Liver (tissue), 7 donors: ENCODE measurements at regions not wholly inside any gene's neighbourhood (a gene's known extent, or its start where the extent isn't known, plus 50 kb on each side); places are given as distances from the start of the nearest gene placed in this dataset.

ENCODE experiments used
- DNase-seq: peaks from one replicate; pipeline ENCODE4 v3.0.0-alpha.2; 2017; ENCODE audit warnings: low spot score
- H3K27ac ChIP-seq, 2 donors: one replicate each; pipeline ENCODE4 v1.7.0; 2013; ENCODE audit warnings: inconsistent platforms in 2 of 2, low read length in 2 of 2, control low read depth in 1 of 2, low read depth in 1 of 2, mild to moderate bottlenecking in 1 of 2
- H3K27me3 ChIP-seq, 4 donors: one replicate each; pipeline versions ENCODE4 v1.6.1 to v1.7.0; 2013; ENCODE audit warnings: low read length in 3 of 4, inconsistent platforms in 1 of 4, mild to moderate bottlenecking in 1 of 4, moderate library complexity in 1 of 4; ENCODE audit not compliant: control insufficient read depth in 4 of 4, insufficient read depth in 4 of 4
- H3K36me3 ChIP-seq, 4 donors: one replicate each; pipeline versions ENCODE4 v1.6.1 to v1.7.0; 2013; ENCODE audit warnings: low read length in 3 of 4, mild to moderate bottlenecking in 3 of 4, low read depth in 1 of 4, moderate library complexity in 1 of 4; ENCODE audit not compliant: control insufficient read depth in 4 of 4, insufficient read depth in 3 of 4
- H3K4me1 ChIP-seq, 4 donors: one replicate each; pipeline versions ENCODE4 v1.6.1 to v1.7.0; 2013; ENCODE audit warnings: low read length in 3 of 4, mild to moderate bottlenecking in 3 of 4, moderate library complexity in 1 of 4; ENCODE audit not compliant: control insufficient read depth in 4 of 4, insufficient read depth in 4 of 4
- H3K4me3 ChIP-seq, 3 donors: one replicate each; pipeline versions ENCODE4 v1.6.1 to v1.7.0; 2013; ENCODE audit warnings: low read length in 3 of 3, control low read depth in 1 of 3, low read depth in 1 of 3, mild to moderate bottlenecking in 1 of 3
- H3K9ac ChIP-seq, 2 donors: one replicate each; pipeline ENCODE4 v1.7.0; 2013; ENCODE audit warnings: low read length in 2 of 2, mild to moderate bottlenecking in 2 of 2, moderate library complexity in 2 of 2, control low read depth in 1 of 2, low read depth in 1 of 2
- H3K9me3 ChIP-seq, 4 donors: one replicate each; pipeline versions ENCODE4 v1.6.1 to v1.7.0; 2013; ENCODE audit warnings: low read length in 3 of 4; ENCODE audit not compliant: control insufficient read depth in 4 of 4
- FOXA1 ChIP-seq: IDR thresholded peaks from 2 replicates; pipeline ENCODE4 v1.6.1; 2016; ENCODE audit warnings: antibody characterized with exemption
- FOXA2 ChIP-seq: IDR thresholded peaks from 2 replicates; pipeline ENCODE4 v1.6.1; 2016; ENCODE audit warnings: antibody characterized with exemption
- GABPA ChIP-seq, 2 donors: IDR thresholded peaks in 1 of 2; conservative IDR thresholded peaks in 1 of 2; 2 replicates each; pipeline ENCODE4 v1.6.1; 2016; ENCODE audit warnings: antibody characterized with exemption in 2 of 2, mild to moderate bottlenecking in 1 of 2, moderate library complexity in 1 of 2
- HNF4A ChIP-seq, 2 donors: conservative IDR thresholded peaks; 2 replicates each; pipeline ENCODE4 v1.6.1; 2016; ENCODE audit warnings: antibody characterized with exemption in 2 of 2, mild to moderate bottlenecking in 2 of 2
- HNF4G ChIP-seq: IDR thresholded peaks from 2 replicates; pipeline ENCODE4 v1.6.1; 2016; ENCODE audit warnings: antibody characterized with exemption
- JUND ChIP-seq, 2 donors: IDR thresholded peaks; 2 replicates each; pipeline ENCODE4 v1.6.1; 2016; ENCODE audit warnings: antibody characterized with exemption in 2 of 2
- NR2F2 ChIP-seq: IDR thresholded peaks from 2 replicates; pipeline ENCODE4 v1.6.1; 2016; ENCODE audit warnings: antibody characterized with exemption
- RAD21 ChIP-seq, 2 donors: IDR thresholded peaks; 2 replicates each; pipeline ENCODE4 v1.6.1; 2016; ENCODE audit warnings: antibody characterized with exemption in 2 of 2, mild to moderate bottlenecking in 2 of 2
- RXRA ChIP-seq, 2 donors: IDR thresholded peaks; 2 replicates each; pipeline ENCODE4 v1.6.1; 2017 to 2018; ENCODE audit warnings: antibody characterized with exemption in 2 of 2, mild to moderate bottlenecking in 1 of 2
- SP1 ChIP-seq: IDR thresholded peaks from 2 replicates; pipeline ENCODE4 v1.6.1; 2018; ENCODE audit warnings: antibody characterized with exemption, mild to moderate bottlenecking
- TAF1 ChIP-seq: conservative IDR thresholded peaks from 2 replicates; pipeline ENCODE4 v1.6.1; 2016; ENCODE audit warnings: antibody characterized with exemption, mild to moderate bottlenecking
- ZBTB33 ChIP-seq: IDR thresholded peaks from 2 replicates; pipeline ENCODE4 v1.6.1; 2016; ENCODE audit warnings: antibody characterized with exemption
- WGBS: extraction: QIAGEN DNeasy Blood & Tissue Kit; methylation state at CpG from one replicate; pipeline ENCODE4 v1.1.7; 2013; 5-methylcytosine and 5-hydroxymethylcytosine counted together
- TF ChIP-seq, protein P1 (sequence below): IDR thresholded peaks from 2 replicates; pipeline ENCODE4 v1.6.1; 2016; ENCODE audit warnings: antibody characterized with exemption
- TF ChIP-seq, protein P2 (sequence below): IDR thresholded peaks from 2 replicates; pipeline ENCODE4 v1.6.1; 2016; ENCODE audit warnings: antibody characterized with exemption, mild to moderate bottlenecking
- TF ChIP-seq, protein P3 (sequence below): IDR thresholded peaks from 2 replicates; pipeline ENCODE4 v1.6.1; 2016; ENCODE audit warnings: antibody characterized with exemption
- donor health status: healthy.
- donor health status: healthy.
- donor health status: healthy.
- donor health status: healthy.

- H3K9ac ChIP-seq = no peak overlapping the region
- no peak for DNase-seq
- no peaks in the 10 kb centered on the region for H3K36me3 ChIP-seq
- 64% methylated on average over 1 of the region's 1 CpG for WGBS
- no peaks in the 10 kb centered on the region for H3K27me3 ChIP-seq
- H3K4me3 ChIP-seq = no peak overlapping the region
- H3K27ac ChIP-seq = no peak overlapping the region
- H3K4me1 ChIP-seq = no peaks in the 10 kb centered on the region
- no peak for TF ChIP-seq FOXA2
- H3K9me3 ChIP-seq = peaks cover 0 to 4% (median 0%) of the 10 kb centered on the region in 4 donors
These were observed 361.1 kb upstream of the SLITRK1 start for GRCh38 chr13:84243340-84243739.

- H3K4me1 ChIP-seq = no peaks in the 10 kb centered on the region
- H3K4me3 ChIP-seq = no peak overlapping the region
- no peak for DNase-seq
- peaks cover 0 to 4% (median 0%) of the 10 kb centered on the region in 4 donors for H3K9me3 ChIP-seq
- H3K9ac ChIP-seq = no peak overlapping the region
- TF ChIP-seq, protein P1, sequence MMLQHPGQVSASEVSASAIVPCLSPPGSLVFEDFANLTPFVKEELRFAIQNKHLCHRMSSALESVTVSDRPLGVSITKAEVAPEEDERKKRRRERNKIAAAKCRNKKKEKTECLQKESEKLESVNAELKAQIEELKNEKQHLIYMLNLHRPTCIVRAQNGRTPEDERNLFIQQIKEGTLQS = no peak
- TF ChIP-seq, protein P2, sequence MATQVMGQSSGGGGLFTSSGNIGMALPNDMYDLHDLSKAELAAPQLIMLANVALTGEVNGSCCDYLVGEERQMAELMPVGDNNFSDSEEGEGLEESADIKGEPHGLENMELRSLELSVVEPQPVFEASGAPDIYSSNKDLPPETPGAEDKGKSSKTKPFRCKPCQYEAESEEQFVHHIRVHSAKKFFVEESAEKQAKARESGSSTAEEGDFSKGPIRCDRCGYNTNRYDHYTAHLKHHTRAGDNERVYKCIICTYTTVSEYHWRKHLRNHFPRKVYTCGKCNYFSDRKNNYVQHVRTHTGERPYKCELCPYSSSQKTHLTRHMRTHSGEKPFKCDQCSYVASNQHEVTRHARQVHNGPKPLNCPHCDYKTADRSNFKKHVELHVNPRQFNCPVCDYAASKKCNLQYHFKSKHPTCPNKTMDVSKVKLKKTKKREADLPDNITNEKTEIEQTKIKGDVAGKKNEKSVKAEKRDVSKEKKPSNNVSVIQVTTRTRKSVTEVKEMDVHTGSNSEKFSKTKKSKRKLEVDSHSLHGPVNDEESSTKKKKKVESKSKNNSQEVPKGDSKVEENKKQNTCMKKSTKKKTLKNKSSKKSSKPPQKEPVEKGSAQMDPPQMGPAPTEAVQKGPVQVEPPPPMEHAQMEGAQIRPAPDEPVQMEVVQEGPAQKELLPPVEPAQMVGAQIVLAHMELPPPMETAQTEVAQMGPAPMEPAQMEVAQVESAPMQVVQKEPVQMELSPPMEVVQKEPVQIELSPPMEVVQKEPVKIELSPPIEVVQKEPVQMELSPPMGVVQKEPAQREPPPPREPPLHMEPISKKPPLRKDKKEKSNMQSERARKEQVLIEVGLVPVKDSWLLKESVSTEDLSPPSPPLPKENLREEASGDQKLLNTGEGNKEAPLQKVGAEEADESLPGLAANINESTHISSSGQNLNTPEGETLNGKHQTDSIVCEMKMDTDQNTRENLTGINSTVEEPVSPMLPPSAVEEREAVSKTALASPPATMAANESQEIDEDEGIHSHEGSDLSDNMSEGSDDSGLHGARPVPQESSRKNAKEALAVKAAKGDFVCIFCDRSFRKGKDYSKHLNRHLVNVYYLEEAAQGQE = no peak
- TF ChIP-seq TAF1 = no peak
- no peak for TF ChIP-seq FOXA2
- TF ChIP-seq GABPA (IDR thresholded peaks at IDR 0.05 in 1 of 2, conservative IDR thresholded peaks at IDR 0.05 in 1 of 2) = no peak
- TF ChIP-seq RXRA (IDR thresholded peaks at IDR 0.05) = no peak
- no peak for TF ChIP-seq ZBTB33
- H3K36me3 ChIP-seq = no peaks in the 10 kb centered on the region
- no peaks in the 10 kb centered on the region for H3K27me3 ChIP-seq
- H3K27ac ChIP-seq = no peak overlapping the region
- 88% methylated on average over 1 of the region's 1 CpG for WGBS
These were observed 356.8 kb upstream of the SLITRK1 start for GRCh38 chr13:84239032-84239431.

- H3K4me3 ChIP-seq = no peak overlapping the region
- H3K4me1 ChIP-seq = no peaks in the 10 kb centered on the region
- H3K9ac ChIP-seq = no peak overlapping the region
- WGBS = 65% methylated on average over 1 of the region's 1 CpG
- H3K36me3 ChIP-seq = no peaks in the 10 kb centered on the region
- no peak for DNase-seq
- H3K9me3 ChIP-seq = peaks cover 0 to 4% (median 0%) of the 10 kb centered on the region in 4 donors
- no peak overlapping the region for H3K27ac ChIP-seq
- no peaks in the 10 kb centered on the region for H3K27me3 ChIP-seq
- TF ChIP-seq, protein P1 = no peak
- no peak for TF ChIP-seq FOXA1
- TF ChIP-seq, protein P2 = no peak
- no peak for TF ChIP-seq GABPA (IDR thresholded peaks at IDR 0.05 in 1 of 2, conservative IDR thresholded peaks at IDR 0.05 in 1 of 2)
- TF ChIP-seq NR2F2 = no peak
- TF ChIP-seq HNF4A (conservative IDR thresholded peaks at IDR 0.05) = no peak
- no peak for TF ChIP-seq HNF4G
- no peak for TF ChIP-seq FOXA2
- no peak for TF ChIP-seq ZBTB33
- TF ChIP-seq, protein P3, sequence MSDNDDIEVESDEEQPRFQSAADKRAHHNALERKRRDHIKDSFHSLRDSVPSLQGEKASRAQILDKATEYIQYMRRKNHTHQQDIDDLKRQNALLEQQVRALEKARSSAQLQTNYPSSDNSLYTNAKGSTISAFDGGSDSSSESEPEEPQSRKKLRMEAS = no peak
- no peak for TF ChIP-seq JUND (IDR thresholded peaks at IDR 0.05)
- TF ChIP-seq SP1 = no peak
- no peak for TF ChIP-seq RAD21 (IDR thresholded peaks at IDR 0.05)
- TF ChIP-seq TAF1 = no peak
These were observed 356.1 kb upstream of the SLITRK1 start for GRCh38 chr13:84238381-84238780.
